ENCODE measurements at regions not wholly inside any gene's neighbourhood (a gene's known extent, or its start where the extent isn't known, plus 50 kb on each side); places are given as distances from the start of the nearest gene placed in this dataset.
A peak's percentile ranks its signal among the peaks of the same experiment; 100 is the strongest.
"Not testable (repeated sequence)": the region's sequence is repeated elsewhere in the genome, so short reads cannot be mapped to it uniquely, and the experiment has no call there.

GRCh38 chr15:31437686-31438085 lies 111.1 kb downstream of the KLF13 start:
- no peak overlapping the region for H3K4me3 ChIP-seq (replicated peaks; ENCODE audit: low read depth, low read length)
- no peak for TF ChIP-seq CTCF (IDR thresholded peaks at IDR 0.05; ENCODE audit: low read length, missing control alignments)
- no peak for DNase-seq (ENCODE audit: low read depth)

GRCh38 chr15:31438601-31439265 lies 112.1 kb downstream of the KLF13 start:
- no peak overlapping the region for H3K4me3 ChIP-seq (replicated peaks; ENCODE audit: low read depth, low read length)
- DNase-seq (ENCODE audit: low read depth): no peak
- TF ChIP-seq CTCF (IDR thresholded peaks at IDR 0.05; ENCODE audit: low read length, missing control alignments): no peak

GRCh38 chr15:31439328-31439727 lies 112.7 kb downstream of the KLF13 start:
- TF ChIP-seq CTCF (IDR thresholded peaks at IDR 0.05; ENCODE audit: low read length, missing control alignments): peak; percentile 2
- no peak overlapping the region for H3K4me3 ChIP-seq (replicated peaks; ENCODE audit: low read depth, low read length)
- DNase-seq (ENCODE audit: low read depth): no peak

GRCh38 chr15:31440216-31440615 lies 113.6 kb downstream of the KLF13 start:
- not testable (repeated sequence) for DNase-seq (ENCODE audit: low read depth)
- H3K4me3 ChIP-seq (replicated peaks; ENCODE audit: low read depth, low read length): peak overlapping the region; percentile 38

- H3K4me3 ChIP-seq (replicated peaks; ENCODE audit: low read depth, low read length): peak overlapping the region; percentile 38
- TF ChIP-seq CTCF (IDR thresholded peaks at IDR 0.05; ENCODE audit: low read length, missing control alignments): no peak
- DNase-seq (ENCODE audit: low read depth): peak; percentile 29
These were observed 114.2 kb downstream of the KLF13 start for GRCh38 chr15:31440754-31441311.

- no peak overlapping the region for H3K4me3 ChIP-seq (replicated peaks; ENCODE audit: low read depth, low read length)
- no peak for DNase-seq (ENCODE audit: low read depth)
- TF ChIP-seq CTCF (IDR thresholded peaks at IDR 0.05; ENCODE audit: low read length, missing control alignments): no peak
These were observed 115.6 kb downstream of the KLF13 start for GRCh38 chr15:31442226-31442625.

- DNase-seq (ENCODE audit: low read depth): peak; percentile 86
- no peak overlapping the region for H3K4me3 ChIP-seq (replicated peaks; ENCODE audit: low read depth, low read length)
- peak; percentile 42 for TF ChIP-seq CTCF (IDR thresholded peaks at IDR 0.05; ENCODE audit: low read length, missing control alignments)
These were observed 116.1 kb downstream of the KLF13 start for GRCh38 chr15:31442699-31443111.
